ENCODE measurements at regions not wholly inside any gene's neighbourhood (a gene's known extent, or its start where the extent isn't known, plus 50 kb on each side); places are given as distances from the start of the nearest gene placed in this dataset.

GRCh38 chr9:89939626-89940292 lies 334.9 kb downstream of the GADD45G start:
- TF ChIP-seq CTCF (conservative IDR thresholded peaks at IDR 0.05; ENCODE audit: low read depth, low read length): no peak
- TF ChIP-seq EZH2 (IDR thresholded peaks at IDR 0.05; ENCODE audit: borderline replicate concordance, low read depth, low read length, poor library complexity, severe bottlenecking): no peak
